GM23338 (cell line): ENCODE measurements at regions not wholly inside any gene's neighbourhood (a gene's known extent, or its start where the extent isn't known, plus 50 kb on each side); places are given as distances from the start of the nearest gene placed in this dataset.

Experiments used
- ATAC-seq: fragments of 200-7000 bp; cut with Tn5 transposase; 3 replicates; pipeline ENCODE4 v1.9.1; 2020
- DNase-seq: peaks from one replicate; pipeline ENCODE4 v3.0.0-alpha.2; 2015; ENCODE audit warnings: low spot score
- H2AFZ ChIP-seq: fragments of 200-600 bp; sonication (generic); 2 replicates; pipeline ENCODE4 v1.8.0; 2016; ENCODE audit warnings: antibody characterized with exemption, mild to moderate bottlenecking, moderate library complexity
- H3F3A ChIP-seq: fragments of 200-600 bp; sonication (generic); replicated peaks from 2 replicates; pipeline ENCODE4 v1.8.0; 2017; ENCODE audit warnings: antibody characterized with exemption, mixed run types, low read depth
- H3K27ac ChIP-seq: fragments of 200-600 bp; sonication (generic); 2 replicates; pipeline ENCODE4 v1.6.1; 2016; ENCODE audit warnings: low read depth
- H3K27me3 ChIP-seq: fragments of 200-600 bp; sonication (generic); 2 replicates; pipeline ENCODE4 v1.8.0; 2016; ENCODE audit warnings: mild to moderate bottlenecking, mixed run types, moderate library complexity; ENCODE audit not compliant: insufficient read depth
- H3K36me3 ChIP-seq: fragments of 200-600 bp; sonication (generic); 2 replicates; pipeline ENCODE4 v1.8.0; 2016; ENCODE audit warnings: mild to moderate bottlenecking; ENCODE audit not compliant: insufficient read depth
- H3K4me1 ChIP-seq: fragments of 200-600 bp; sonication (generic); 2 replicates; pipeline ENCODE4 v1.8.0; 2016; ENCODE audit warnings: mild to moderate bottlenecking, moderate library complexity; ENCODE audit not compliant: insufficient read depth
- H3K4me2 ChIP-seq: fragments of 200-600 bp; sonication (generic); 2 replicates; pipeline ENCODE4 v1.7.1; 2017; ENCODE audit warnings: mixed run types
- H3K4me3 ChIP-seq: fragments of 200-600 bp; sonication (generic); 2 replicates; pipeline ENCODE4 v1.6.1; 2016; ENCODE audit warnings: mixed run types
- H3K79me2 ChIP-seq: fragments of 200-600 bp; sonication (generic); replicated peaks from 2 replicates; pipeline ENCODE4 v1.8.0; 2017; ENCODE audit warnings: mild to moderate bottlenecking; ENCODE audit not compliant: insufficient read depth
- H3K9me2 ChIP-seq: fragments of 200-600 bp; sonication (generic); 2 replicates; pipeline ENCODE4 v1.8.0; 2017; ENCODE audit not compliant: insufficient read depth
- H4K20me1 ChIP-seq: fragments of 200-600 bp; sonication (generic); replicated peaks from 2 replicates; pipeline ENCODE4 v1.8.0; 2017; ENCODE audit warnings: mild to moderate bottlenecking; ENCODE audit not compliant: insufficient read depth
- H3K27ac Mint-ChIP-seq: 2 replicates; pipeline ENCODE4 v1.8.0; 2020; ENCODE audit warnings: inconsistent platforms, mild to moderate bottlenecking, moderate library complexity, mixed read lengths
- H3K27me3 Mint-ChIP-seq: 3 replicates; pipeline ENCODE4 v1.8.0; 2022; ENCODE audit warnings: low read depth, mild to moderate bottlenecking, moderate library complexity, mixed read lengths, inconsistent platforms; ENCODE audit not compliant: insufficient read depth, poor library complexity
- H3K36me3 Mint-ChIP-seq: 3 replicates; pipeline ENCODE4 v1.8.0; 2021; ENCODE audit warnings: low read depth, mild to moderate bottlenecking, inconsistent platforms, moderate library complexity, mixed read lengths
- H3K4me1 Mint-ChIP-seq: 3 replicates; pipeline ENCODE4 v1.8.0; 2020; ENCODE audit warnings: mild to moderate bottlenecking, inconsistent platforms, mixed read lengths
- H3K4me3 Mint-ChIP-seq: 3 replicates; pipeline ENCODE4 v1.8.0; 2021; ENCODE audit warnings: moderate library complexity, mild to moderate bottlenecking, inconsistent platforms, mixed read lengths
- H3K9me3 Mint-ChIP-seq: 3 replicates; pipeline ENCODE4 v1.8.0; 2020; ENCODE audit warnings: moderate library complexity, mild to moderate bottlenecking, inconsistent platforms, mixed read lengths
- CREB1 ChIP-seq: fragments of 250-450 bp; sonication (Bioruptor Pico); IDR thresholded peaks from 2 replicates; pipeline ENCODE4 v1.5.0; 2020; ENCODE audit warnings: low read depth, mild to moderate bottlenecking, moderate library complexity
- EZH2phosphoT487 ChIP-seq: fragments of 200-600 bp; sonication (generic); IDR thresholded peaks from one replicate; pipeline ENCODE4 v1.8.1; 2018; ENCODE audit warnings: antibody characterized with exemption; ENCODE audit not compliant: unreplicated experiment
- NANOG ChIP-seq: IDR thresholded peaks from 2 replicates; pipeline ENCODE4 v1.6.1; 2016; ENCODE audit warnings: antibody characterized with exemption, borderline replicate concordance
- POLR2AphosphoS5 ChIP-seq: IDR thresholded peaks from 2 replicates; pipeline ENCODE4 v1.6.1; 2016; ENCODE audit warnings: antibody characterized with exemption, low read depth
- REST ChIP-seq: IDR thresholded peaks from one replicate; pipeline ENCODE4 v1.6.1; 2018; ENCODE audit warnings: antibody characterized with exemption; ENCODE audit not compliant: unreplicated experiment
- STAT1 ChIP-seq: IDR thresholded peaks from one replicate; pipeline ENCODE4 v1.6.1; 2016; ENCODE audit warnings: antibody characterized with exemption; ENCODE audit not compliant: unreplicated experiment
- ZNF114 ChIP-seq: fragments of 250-450 bp; sonication (Bioruptor Pico); IDR thresholded peaks from 2 replicates; pipeline ENCODE4 v1.5.0; 2020; ENCODE audit warnings: mild to moderate bottlenecking, moderate library complexity
- ZNF462 ChIP-seq: fragments of 250-450 bp; sonication (Bioruptor Pico); IDR thresholded peaks from 2 replicates; pipeline ENCODE4 v1.5.0; 2020; ENCODE audit warnings: mild to moderate bottlenecking, moderate library complexity
- TF ChIP-seq, protein P1 (sequence below): IDR thresholded peaks from 2 replicates; pipeline ENCODE4 v1.6.1; 2016; ENCODE audit warnings: antibody characterized with exemption

DNA sequence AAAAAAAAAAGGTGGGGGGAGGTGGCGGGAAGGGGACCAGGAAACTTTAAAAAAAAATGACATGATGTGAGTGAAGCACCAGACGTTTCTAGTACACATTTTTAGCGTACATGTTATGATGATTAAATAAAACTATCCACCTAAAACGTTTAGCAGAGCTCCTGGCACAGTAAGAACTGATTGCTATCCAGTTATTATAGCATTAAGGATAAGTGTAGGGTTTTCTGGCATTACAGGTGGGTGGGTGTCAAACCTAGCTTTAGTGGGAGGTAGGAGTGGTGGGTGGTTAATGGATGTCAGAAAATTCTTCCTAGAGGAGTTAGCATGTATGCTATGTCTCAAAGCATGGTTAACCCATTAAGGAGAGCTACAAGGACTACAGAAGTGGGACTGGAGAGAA lies 2329.5 kb downstream of the MAT2B start (continued):
- no peak for TF ChIP-seq REST
- no peak for TF ChIP-seq CREB1 (CRISPR knock-in tag)
- TF ChIP-seq EZH2phosphoT487 = no peak
- TF ChIP-seq, protein P1, sequence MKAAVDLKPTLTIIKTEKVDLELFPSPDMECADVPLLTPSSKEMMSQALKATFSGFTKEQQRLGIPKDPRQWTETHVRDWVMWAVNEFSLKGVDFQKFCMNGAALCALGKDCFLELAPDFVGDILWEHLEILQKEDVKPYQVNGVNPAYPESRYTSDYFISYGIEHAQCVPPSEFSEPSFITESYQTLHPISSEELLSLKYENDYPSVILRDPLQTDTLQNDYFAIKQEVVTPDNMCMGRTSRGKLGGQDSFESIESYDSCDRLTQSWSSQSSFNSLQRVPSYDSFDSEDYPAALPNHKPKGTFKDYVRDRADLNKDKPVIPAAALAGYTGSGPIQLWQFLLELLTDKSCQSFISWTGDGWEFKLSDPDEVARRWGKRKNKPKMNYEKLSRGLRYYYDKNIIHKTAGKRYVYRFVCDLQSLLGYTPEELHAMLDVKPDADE = no peak
- TF ChIP-seq NANOG = no peak
- TF ChIP-seq STAT1 = no peak

DNA sequence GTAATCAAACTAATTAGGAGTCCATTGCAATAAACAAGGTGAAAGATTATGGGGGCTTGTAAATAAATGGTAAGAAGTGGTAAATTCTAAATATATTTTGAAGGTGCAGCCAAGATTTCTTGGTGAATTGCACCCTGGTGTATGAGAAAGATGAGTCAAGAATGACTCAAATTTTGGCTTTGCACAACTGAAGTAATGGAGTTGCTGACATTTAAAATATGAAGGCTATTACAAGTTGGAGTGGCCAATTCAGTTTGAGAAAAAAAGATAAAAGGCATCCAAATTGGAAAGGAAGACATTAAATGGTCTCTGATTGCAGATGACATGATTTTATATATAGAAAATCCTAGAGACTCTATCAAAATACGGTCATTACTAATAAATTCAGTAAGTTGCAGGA lies 2330.6 kb downstream of the MAT2B start:
- Histone ChIP-seq H3K36me3 (no peaks in the 10 kb centered on the region), H3K27me3 (no peaks in the 10 kb centered on the region), H2AFZ (no peak overlapping the region), H4K20me1 (no peaks in the 10 kb centered on the region), H3F3A (no peaks in the 10 kb centered on the region), H3K4me3 (no peak overlapping the region), H3K9me2 (no peaks in the 10 kb centered on the region), H3K4me1 (no peaks in the 10 kb centered on the region), H3K27ac (no peak overlapping the region), H3K4me2 (no peak overlapping the region), H3K79me2 (no peaks in the 10 kb centered on the region)
- H3K4me1 Mint-ChIP-seq = no peaks in the 10 kb centered on the region
- ATAC-seq = no peak
- DNase-seq = no peak
- H3K27ac Mint-ChIP-seq = no peak overlapping the region
- no peaks in the 10 kb centered on the region for H3K36me3 Mint-ChIP-seq
- no peak overlapping the region for H3K4me3 Mint-ChIP-seq
- H3K27me3 Mint-ChIP-seq = no peaks in the 10 kb centered on the region
- peaks cover 3% of the 10 kb centered on the region; the same call in 1 of the 3 replicates for H3K9me3 Mint-ChIP-seq
- TF ChIP-seq POLR2AphosphoS5 = no peak
- no peak for TF ChIP-seq CREB1 (CRISPR knock-in tag)
- TF ChIP-seq, protein P1 = no peak
- no peak for TF ChIP-seq ZNF114 (CRISPR knock-in tag)
- no peak for TF ChIP-seq EZH2phosphoT487
- no peak for TF ChIP-seq REST
- no peak for TF ChIP-seq ZNF462
